Ishikawa (cell line): ENCODE measurements at regions not wholly inside any gene's neighbourhood (a gene's known extent, or its start where the extent isn't known, plus 50 kb on each side); places are given as distances from the start of the nearest gene placed in this dataset.

ENCODE experiments used
- CEBPB ChIP-seq: IDR thresholded peaks from 2 replicates; pipeline ENCODE4 v1.6.1; 2012
- CREB1 ChIP-seq: IDR thresholded peaks from 2 replicates; pipeline ENCODE4 v1.6.1; 2012; ENCODE audit warnings: low read depth
- EGR1 ChIP-seq: IDR thresholded peaks from 2 replicates; pipeline ENCODE4 v1.6.1; 2012
- EP300 ChIP-seq: IDR thresholded peaks from 2 replicates; pipeline ENCODE4 v1.6.1; 2012; ENCODE audit warnings: borderline replicate concordance
- FOXM1 ChIP-seq: IDR thresholded peaks from 2 replicates; pipeline ENCODE4 v1.6.1; 2012; ENCODE audit warnings: low read depth, borderline replicate concordance
- MAX ChIP-seq: IDR thresholded peaks from 2 replicates; pipeline ENCODE4 v1.6.1; 2012
- RAD21 ChIP-seq: IDR thresholded peaks from 2 replicates; pipeline ENCODE4 v1.6.1; 2012; ENCODE audit warnings: low read depth
- REST ChIP-seq: IDR thresholded peaks from 2 replicates; pipeline ENCODE4 v1.6.1; 2012; ENCODE audit warnings: low read depth, mild to moderate bottlenecking
- TAF1 ChIP-seq: IDR thresholded peaks from 2 replicates; pipeline ENCODE4 v1.6.1; 2012; ENCODE audit warnings: low read depth, mild to moderate bottlenecking
- TCF12 ChIP-seq: IDR thresholded peaks from 2 replicates; pipeline ENCODE4 v1.6.1; 2012; ENCODE audit warnings: low read depth
- TEAD4 ChIP-seq: IDR thresholded peaks from 2 replicates; pipeline ENCODE4 v1.6.1; 2012
- YY1 ChIP-seq: IDR thresholded peaks from 2 replicates; pipeline ENCODE4 v1.6.1; 2012; ENCODE audit warnings: low read depth
- ZBTB7A ChIP-seq: IDR thresholded peaks from 2 replicates; pipeline ENCODE4 v1.6.1; 2012; ENCODE audit warnings: low read depth

- no peak for TF ChIP-seq FOXM1
- no peak for TF ChIP-seq YY1
- TF ChIP-seq EP300, result no peak
- TF ChIP-seq MAX, result no peak
- no peak for TF ChIP-seq CREB1
- no peak for TF ChIP-seq TCF12
- TF ChIP-seq TAF1, result no peak
- TF ChIP-seq TEAD4, result no peak
- no peak for TF ChIP-seq REST
- no peak for TF ChIP-seq ZBTB7A
- no peak for TF ChIP-seq EGR1
- no peak for TF ChIP-seq RAD21
- TF ChIP-seq CEBPB, result no peak
These were observed 578.0 kb downstream of the SPRY1 start for GRCh38 chr4:123974386-123975149.
